ENCODE measurements at regions not wholly inside any gene's neighbourhood (a gene's known extent, or its start where the extent isn't known, plus 50 kb on each side); places are given as distances from the start of the nearest gene placed in this dataset.

GRCh38 chr12:25058012-25058411, 109.1 kb upstream of the BCAT1 start:
- TF ChIP-seq STAT6 (CRISPR knock-in tag; conservative IDR thresholded peaks at IDR 0.05; ENCODE audit: low read depth) = no peak
- TF ChIP-seq, protein P1, sequence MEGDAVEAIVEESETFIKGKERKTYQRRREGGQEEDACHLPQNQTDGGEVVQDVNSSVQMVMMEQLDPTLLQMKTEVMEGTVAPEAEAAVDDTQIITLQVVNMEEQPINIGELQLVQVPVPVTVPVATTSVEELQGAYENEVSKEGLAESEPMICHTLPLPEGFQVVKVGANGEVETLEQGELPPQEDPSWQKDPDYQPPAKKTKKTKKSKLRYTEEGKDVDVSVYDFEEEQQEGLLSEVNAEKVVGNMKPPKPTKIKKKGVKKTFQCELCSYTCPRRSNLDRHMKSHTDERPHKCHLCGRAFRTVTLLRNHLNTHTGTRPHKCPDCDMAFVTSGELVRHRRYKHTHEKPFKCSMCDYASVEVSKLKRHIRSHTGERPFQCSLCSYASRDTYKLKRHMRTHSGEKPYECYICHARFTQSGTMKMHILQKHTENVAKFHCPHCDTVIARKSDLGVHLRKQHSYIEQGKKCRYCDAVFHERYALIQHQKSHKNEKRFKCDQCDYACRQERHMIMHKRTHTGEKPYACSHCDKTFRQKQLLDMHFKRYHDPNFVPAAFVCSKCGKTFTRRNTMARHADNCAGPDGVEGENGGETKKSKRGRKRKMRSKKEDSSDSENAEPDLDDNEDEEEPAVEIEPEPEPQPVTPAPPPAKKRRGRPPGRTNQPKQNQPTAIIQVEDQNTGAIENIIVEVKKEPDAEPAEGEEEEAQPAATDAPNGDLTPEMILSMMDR (IDR thresholded peaks at IDR 0.05) = no peak
- TF ChIP-seq, protein P2, sequence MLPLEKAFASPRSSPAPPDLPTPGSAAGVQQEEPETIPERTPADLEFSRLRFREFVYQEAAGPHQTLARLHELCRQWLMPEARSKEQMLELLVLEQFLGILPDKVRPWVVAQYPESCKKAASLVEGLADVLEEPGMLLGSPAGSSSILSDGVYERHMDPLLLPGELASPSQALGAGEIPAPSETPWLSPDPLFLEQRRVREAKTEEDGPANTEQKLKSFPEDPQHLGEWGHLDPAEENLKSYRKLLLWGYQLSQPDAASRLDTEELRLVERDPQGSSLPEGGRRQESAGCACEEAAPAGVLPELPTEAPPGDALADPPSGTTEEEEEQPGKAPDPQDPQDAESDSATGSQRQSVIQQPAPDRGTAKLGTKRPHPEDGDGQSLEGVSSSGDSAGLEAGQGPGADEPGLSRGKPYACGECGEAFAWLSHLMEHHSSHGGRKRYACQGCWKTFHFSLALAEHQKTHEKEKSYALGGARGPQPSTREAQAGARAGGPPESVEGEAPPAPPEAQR (CRISPR knock-in tag; IDR thresholded peaks at IDR 0.05) = no peak
- no peak for TF ChIP-seq ELF4 (CRISPR knock-in tag; IDR thresholded peaks at IDR 0.05; ENCODE audit: low read depth)
- no peak for TF ChIP-seq PRDM15 (CRISPR knock-in tag; IDR thresholded peaks at IDR 0.05)
- TF ChIP-seq JUN (CRISPR knock-in tag; IDR thresholded peaks at IDR 0.05) = no peak
- no peak for TF ChIP-seq GABPB1 (CRISPR knock-in tag; IDR thresholded peaks at IDR 0.05)
